OCI-LY1 (cell line): ENCODE measurements at regions not wholly inside any gene's neighbourhood (a gene's known extent, or its start where the extent isn't known, plus 50 kb on each side); places are given as distances from the start of the nearest gene placed in this dataset.

ENCODE experiments used
- H2AFZ ChIP-seq: fragments of 200-600 bp; sonication (generic), shearing (Covaris generic); 2 replicates; pipeline ENCODE4 v1.6.0; 2014; ENCODE audit warnings: antibody characterized with exemption, mild to moderate bottlenecking, low read length
- H3F3A ChIP-seq: fragments of 200-600 bp; sonication (generic), shearing (Covaris generic); 2 replicates; pipeline ENCODE4 v1.6.0; 2014; ENCODE audit warnings: mild to moderate bottlenecking, antibody characterized with exemption, low read length, moderate library complexity; ENCODE audit not compliant: insufficient read depth
- H3K27ac ChIP-seq: fragments of 200-600 bp; sonication (generic); 2 replicates; pipeline ENCODE4 v1.5.1; 2014; ENCODE audit warnings: low read length, mixed run types, mild to moderate bottlenecking, low read depth; ENCODE audit not compliant: poor library complexity, severe bottlenecking
- H3K27me3 ChIP-seq: fragments of 200-600 bp; sonication (generic); 2 replicates; pipeline ENCODE4 v1.6.0; 2014; ENCODE audit warnings: antibody characterized with exemption, mild to moderate bottlenecking, low read length, moderate library complexity; ENCODE audit not compliant: insufficient read depth
- H3K36me3 ChIP-seq: fragments of 200-600 bp; sonication (generic); 2 replicates; pipeline ENCODE4 v1.6.1; 2014; ENCODE audit warnings: mild to moderate bottlenecking, antibody characterized with exemption, low read length, moderate library complexity, mixed read lengths; ENCODE audit not compliant: insufficient read depth
- H3K4me1 ChIP-seq: fragments of 200-600 bp; sonication (generic); 2 replicates; pipeline ENCODE4 v1.5.1; 2014; ENCODE audit warnings: mild to moderate bottlenecking, low read length, moderate library complexity; ENCODE audit not compliant: insufficient read depth, severe bottlenecking
- H3K4me2 ChIP-seq: fragments of 200-600 bp; sonication (generic), shearing (Covaris generic); 2 replicates; pipeline ENCODE4 v1.6.1; 2014; ENCODE audit warnings: low read length
- H3K4me3 ChIP-seq: fragments of 200-600 bp; sonication (generic); 2 replicates; pipeline ENCODE4 v1.5.1; 2014; ENCODE audit warnings: low read length, low read depth, mild to moderate bottlenecking, mixed read lengths; ENCODE audit not compliant: poor library complexity, severe bottlenecking
- H3K79me2 ChIP-seq: fragments of 200-600 bp; shearing (Covaris generic); 2 replicates; pipeline ENCODE4 v1.6.1; 2016; ENCODE audit warnings: mixed run types, low read length, mixed read lengths; ENCODE audit not compliant: insufficient read depth
- H3K9ac ChIP-seq: fragments of 200-600 bp; sonication (generic), shearing (Covaris generic); 2 replicates; pipeline ENCODE4 v1.6.1; 2014; ENCODE audit warnings: mild to moderate bottlenecking, low read length, mixed read lengths
- H3K9me2 ChIP-seq: fragments of 200-600 bp; sonication (generic), shearing (Covaris generic); 2 replicates; pipeline ENCODE4 v1.6.1; 2014; ENCODE audit warnings: low read depth, mild to moderate bottlenecking, low read length, mixed read lengths
- H3K9me3 ChIP-seq: fragments of 200-600 bp; shearing (Covaris generic); 2 replicates; pipeline ENCODE4 v1.6.1; 2014; ENCODE audit warnings: low read length, mixed read lengths
- H4K20me1 ChIP-seq: fragments of 200-600 bp; sonication (generic), shearing (Covaris generic); 2 replicates; pipeline ENCODE4 v1.6.0; 2016; ENCODE audit warnings: mild to moderate bottlenecking, low read length; ENCODE audit not compliant: insufficient read depth
- CTCF ChIP-seq: fragments of 200-600 bp; sonication (generic), shearing (Covaris generic); IDR thresholded peaks from 2 replicates; pipeline ENCODE4 v1.5.1; 2017; ENCODE audit warnings: mild to moderate bottlenecking, antibody characterized with exemption, low read length, moderate library complexity, mixed read lengths
- EZH2 ChIP-seq: fragments of 200-600 bp; sonication (generic), shearing (Covaris generic); IDR thresholded peaks from 2 replicates; pipeline ENCODE4 v1.8.0; 2017; ENCODE audit warnings: borderline replicate concordance, mixed run types, mild to moderate bottlenecking, antibody characterized with exemption, low read length, moderate library complexity, mixed read lengths

DNA sequence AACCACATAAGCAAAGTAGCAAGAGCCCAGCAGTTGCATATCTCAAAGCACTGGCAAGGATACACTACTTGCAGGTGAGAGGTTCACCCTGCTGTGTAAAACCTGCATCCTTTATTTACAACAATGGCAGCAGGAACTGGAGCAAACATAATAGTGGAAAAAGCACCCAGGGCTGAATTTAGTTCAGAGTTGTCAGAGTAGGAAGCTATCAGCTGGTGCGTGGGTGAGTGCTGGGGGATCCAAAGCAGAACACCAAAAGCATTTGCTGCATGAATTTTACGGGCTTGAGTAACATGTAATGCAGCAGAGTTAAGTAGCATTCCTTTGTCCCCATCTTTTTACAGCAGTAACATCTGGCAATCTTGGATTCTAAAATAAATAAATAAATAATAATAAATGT, 73.5 kb upstream of the SRD5A2 start:
- Histone ChIP-seq H3K4me2 (no peak overlapping the region), H3K79me2 (no peaks in the 10 kb centered on the region), H3K4me1 (no peaks in the 10 kb centered on the region), H4K20me1 (no peaks in the 10 kb centered on the region), H3K36me3 (no peaks in the 10 kb centered on the region), H3K27me3 (no peaks in the 10 kb centered on the region), H3K4me3 (no peak overlapping the region), H3K27ac (no peak overlapping the region), H3K9ac (no peak overlapping the region), H3K9me3 (no peaks in the 10 kb centered on the region), H3K9me2 (no peaks in the 10 kb centered on the region), H3F3A (no peaks in the 10 kb centered on the region), H2AFZ (no peak overlapping the region)
- TF ChIP-seq CTCF (no peak), EZH2 (no peak)

DNA sequence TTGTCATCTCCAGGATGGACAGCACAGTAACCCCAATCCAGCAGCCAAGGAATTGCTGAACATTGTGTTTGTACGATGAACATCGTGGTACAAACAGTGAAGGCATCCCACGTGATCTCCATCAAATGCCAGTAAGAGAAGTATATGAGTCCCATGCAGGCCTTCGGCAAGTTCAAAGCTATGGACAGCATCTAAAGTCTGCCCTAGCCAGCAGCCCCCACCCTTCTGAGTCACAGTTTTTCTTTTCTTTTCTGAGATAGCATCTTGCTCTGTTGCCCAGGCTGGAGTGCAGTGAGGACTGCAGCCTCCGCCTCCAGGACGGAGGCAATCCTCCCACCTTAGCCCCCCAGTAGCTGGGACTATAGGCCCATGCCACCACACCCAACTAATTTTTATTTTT, 71.0 kb upstream of the SRD5A2 start:
- Histone ChIP-seq H3K4me1 (no peaks in the 10 kb centered on the region), H3K79me2 (no peaks in the 10 kb centered on the region), H3K9ac (no peak overlapping the region), H3F3A (no peaks in the 10 kb centered on the region), H3K9me2 (no peaks in the 10 kb centered on the region), H3K36me3 (no peaks in the 10 kb centered on the region), H3K27ac (no peak overlapping the region), H4K20me1 (no peaks in the 10 kb centered on the region), H3K27me3 (no peaks in the 10 kb centered on the region), H2AFZ (no peak overlapping the region), H3K4me2 (no peak overlapping the region), H3K9me3 (no peaks in the 10 kb centered on the region), H3K4me3 (no peak overlapping the region)
- no peak for TF ChIP-seq EZH2
- no peak for TF ChIP-seq CTCF

GRCh38 chr2:31651267-31651666, 70.5 kb upstream of the SRD5A2 start:
- no peaks in the 10 kb centered on the region for H3K9me3 ChIP-seq
- H3K9me2 ChIP-seq, result no peaks in the 10 kb centered on the region
- TF ChIP-seq EZH2 (no peak), CTCF (no peak)
- H3K36me3 ChIP-seq, result no peaks in the 10 kb centered on the region
- H3K27me3 ChIP-seq, result no peaks in the 10 kb centered on the region
- H3K79me2 ChIP-seq, result no peaks in the 10 kb centered on the region
- H3K9ac ChIP-seq, result no peak overlapping the region
- H3F3A ChIP-seq, result no peaks in the 10 kb centered on the region
- no peak overlapping the region for H3K27ac ChIP-seq
- H2AFZ ChIP-seq, result no peak overlapping the region
- no peaks in the 10 kb centered on the region for H4K20me1 ChIP-seq
- no peak overlapping the region for H3K4me2 ChIP-seq
- H3K4me3 ChIP-seq, result no peak overlapping the region
- no peaks in the 10 kb centered on the region for H3K4me1 ChIP-seq
